Activated CD4-positive, CD25-positive, alpha-beta regulatory T cell (primary cell): ENCODE measurements at regions not wholly inside any gene's neighbourhood (a gene's known extent, or its start where the extent isn't known, plus 50 kb on each side); places are given as distances from the start of the nearest gene placed in this dataset.
"Not testable (repeated sequence)": the region's sequence is repeated elsewhere in the genome, so short reads cannot be mapped to it uniquely, and the experiment has no call there.

ENCODE experiments used
- DNase-seq, 4 experiments: peaks; one replicate each; lab custom pipeline; 2025; lab: John Stamatoyannopoulos, UW

- DNase-seq = no peak
These were observed 1118.5 kb downstream of the SLC16A7 start for GRCh38 chr12:60714141-60714900.

GRCh38 chr12:60724475-60724874, 1128.6 kb downstream of the SLC16A7 start:
- no peak for DNase-seq

- DNase-seq = no peak
These were observed 1129.2 kb downstream of the SLC16A7 start for GRCh38 chr12:60724984-60725383.

GRCh38 chr12:60752589-60752988, 1156.8 kb downstream of the SLC16A7 start:
- DNase-seq = no peak

GRCh38 chr12:60758224-60758623, 1162.4 kb downstream of the SLC16A7 start:
- no peak for DNase-seq

- DNase-seq = no peak
These were observed 1165.1 kb downstream of the SLC16A7 start for GRCh38 chr12:60760965-60761364.

- not testable (repeated sequence) for DNase-seq
These were observed 1205.3 kb downstream of the SLC16A7 start for GRCh38 chr12:60801166-60801565.

GRCh38 chr12:60803147-60803546, 1207.3 kb downstream of the SLC16A7 start:
- DNase-seq = no peak

- no peak for DNase-seq
These were observed 1209.5 kb downstream of the SLC16A7 start for GRCh38 chr12:60805364-60805763.

GRCh38 chr12:60819794-60820193, 1224.0 kb downstream of the SLC16A7 start:
- DNase-seq = no peak

GRCh38 chr12:60822580-60822979, 1226.8 kb downstream of the SLC16A7 start:
- DNase-seq = no peak

GRCh38 chr12:60830381-60830780, 1234.6 kb downstream of the SLC16A7 start:
- no peak for DNase-seq

- no peak for DNase-seq
These were observed 1236.5 kb downstream of the SLC16A7 start for GRCh38 chr12:60832290-60832689.

- no peak for DNase-seq
These were observed 1238.5 kb downstream of the SLC16A7 start for GRCh38 chr12:60834372-60834771.

- no peak for DNase-seq
These were observed 1239.0 kb downstream of the SLC16A7 start for GRCh38 chr12:60834806-60835205.

GRCh38 chr12:60836651-60837050, 1240.8 kb downstream of the SLC16A7 start:
- no peak for DNase-seq

- no peak for DNase-seq
These were observed 1246.4 kb downstream of the SLC16A7 start for GRCh38 chr12:60842181-60842580.

- no peak for DNase-seq
These were observed 1248.3 kb downstream of the SLC16A7 start for GRCh38 chr12:60844101-60844500.

GRCh38 chr12:60844875-60845274, 1249.0 kb downstream of the SLC16A7 start:
- no peak for DNase-seq

- no peak for DNase-seq
These were observed 1249.9 kb downstream of the SLC16A7 start for GRCh38 chr12:60845696-60846095.

GRCh38 chr12:60847281-60847680, 1251.5 kb downstream of the SLC16A7 start:
- no peak for DNase-seq

GRCh38 chr12:60849723-60850122, 1253.9 kb downstream of the SLC16A7 start:
- DNase-seq = no peak

GRCh38 chr12:60853407-60853806, 1257.6 kb downstream of the SLC16A7 start:
- DNase-seq = no peak

- DNase-seq = no peak
These were observed 1267.6 kb downstream of the SLC16A7 start for GRCh38 chr12:60863421-60863820.
